ENCODE measurements at regions not wholly inside any gene's neighbourhood (a gene's known extent, or its start where the extent isn't known, plus 50 kb on each side); places are given as distances from the start of the nearest gene placed in this dataset.

DNA sequence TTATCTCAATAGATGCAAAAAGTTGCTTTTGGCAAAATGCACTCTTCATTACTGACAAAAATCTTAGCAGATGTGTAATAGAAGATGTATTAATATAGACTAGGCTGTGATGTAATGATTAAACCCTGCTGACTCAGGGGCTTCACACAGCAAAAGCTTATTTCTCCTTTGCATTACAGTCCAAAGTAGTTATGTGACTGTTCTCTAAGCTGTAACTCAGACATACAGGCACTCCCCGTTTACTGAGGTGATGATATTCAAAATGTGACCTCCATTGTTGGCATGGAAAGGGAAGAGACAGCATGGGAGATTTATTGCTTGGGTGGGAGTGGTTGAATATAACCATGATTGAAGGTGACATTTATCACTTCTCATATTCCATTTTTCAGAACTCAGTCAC is 331.5 kb downstream of the SNAPC1 start:
- Histone ChIP-seq H3K4me1 (ENCODE audit: control insufficient read depth in 5 of 5, insufficient read depth in 5 of 5, low read length in 5 of 5) (no peaks in the 10 kb centered on the region), H3K9ac (ENCODE audit: low read length in 5 of 5) (no peak overlapping the region), H3K4me3 (ENCODE audit: low read depth in 1 of 5, low read length in 5 of 5) (no peak overlapping the region), H3K27ac (ENCODE audit: low read depth, low read length) (no peak overlapping the region), H3K9me3 (ENCODE audit: control insufficient read depth in 5 of 5, low read length in 5 of 5) (peaks cover 0 to 4% (median 0%) of the 10 kb centered on the region in 5 donors), H3K36me3 (ENCODE audit: control insufficient read depth in 5 of 5, insufficient read depth in 5 of 5, low read length in 5 of 5) (no peaks in the 10 kb centered on the region), H3K27me3 (ENCODE audit: control insufficient read depth in 5 of 5, insufficient read depth in 4 of 5, low read length in 5 of 5) (no peaks in the 10 kb centered on the region)

GRCh38 chr14:62097072-62097471 is 334.9 kb downstream of the SNAPC1 start:
- peaks cover 0 to 4% (median 0%) of the 10 kb centered on the region in 5 donors for H3K9me3 ChIP-seq (ENCODE audit: control insufficient read depth in 5 of 5, low read length in 5 of 5)
- H3K27me3 ChIP-seq (ENCODE audit: control insufficient read depth in 5 of 5, insufficient read depth in 4 of 5, low read length in 5 of 5) = no peaks in the 10 kb centered on the region
- no peak overlapping the region for H3K27ac ChIP-seq (ENCODE audit: low read depth, low read length)
- H3K4me1 ChIP-seq (ENCODE audit: control insufficient read depth in 5 of 5, insufficient read depth in 5 of 5, low read length in 5 of 5) = no peaks in the 10 kb centered on the region
- H3K36me3 ChIP-seq (ENCODE audit: control insufficient read depth in 5 of 5, insufficient read depth in 5 of 5, low read length in 5 of 5) = no peaks in the 10 kb centered on the region
- no peak overlapping the region for H3K9ac ChIP-seq (ENCODE audit: low read length in 5 of 5)
- no peak overlapping the region for H3K4me3 ChIP-seq (ENCODE audit: low read depth in 1 of 5, low read length in 5 of 5)

DNA sequence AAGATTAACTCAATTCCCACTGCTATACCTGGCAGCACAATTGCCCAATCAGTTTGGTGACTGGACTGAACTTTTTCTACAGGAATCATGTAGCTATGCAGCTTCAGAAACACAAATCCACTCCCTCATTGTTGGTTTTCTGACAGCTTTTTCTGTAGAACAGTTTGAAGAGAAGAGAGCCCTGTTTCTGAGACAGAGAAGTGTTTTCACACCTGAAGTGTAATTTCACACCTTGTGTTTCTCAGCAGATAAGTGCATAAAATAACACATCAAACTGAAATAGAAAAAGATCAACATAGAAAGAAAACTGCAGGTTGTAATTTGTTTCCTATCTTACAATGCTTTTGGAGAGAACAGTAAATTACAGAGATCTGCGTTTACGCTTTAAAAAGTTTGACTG is 335.6 kb downstream of the SNAPC1 start:
- Histone ChIP-seq H3K4me1 (ENCODE audit: control insufficient read depth in 5 of 5, insufficient read depth in 5 of 5, low read length in 5 of 5) (no peaks in the 10 kb centered on the region), H3K9me3 (ENCODE audit: control insufficient read depth in 5 of 5, low read length in 5 of 5) (peaks cover 0 to 4% (median 0%) of the 10 kb centered on the region in 5 donors), H3K27ac (ENCODE audit: low read depth, low read length) (no peak overlapping the region), H3K27me3 (ENCODE audit: control insufficient read depth in 5 of 5, insufficient read depth in 4 of 5, low read length in 5 of 5) (no peaks in the 10 kb centered on the region), H3K4me3 (ENCODE audit: low read depth in 1 of 5, low read length in 5 of 5) (no peak overlapping the region), H3K36me3 (ENCODE audit: control insufficient read depth in 5 of 5, insufficient read depth in 5 of 5, low read length in 5 of 5) (no peaks in the 10 kb centered on the region), H3K9ac (ENCODE audit: low read length in 5 of 5) (no peak overlapping the region)

DNA sequence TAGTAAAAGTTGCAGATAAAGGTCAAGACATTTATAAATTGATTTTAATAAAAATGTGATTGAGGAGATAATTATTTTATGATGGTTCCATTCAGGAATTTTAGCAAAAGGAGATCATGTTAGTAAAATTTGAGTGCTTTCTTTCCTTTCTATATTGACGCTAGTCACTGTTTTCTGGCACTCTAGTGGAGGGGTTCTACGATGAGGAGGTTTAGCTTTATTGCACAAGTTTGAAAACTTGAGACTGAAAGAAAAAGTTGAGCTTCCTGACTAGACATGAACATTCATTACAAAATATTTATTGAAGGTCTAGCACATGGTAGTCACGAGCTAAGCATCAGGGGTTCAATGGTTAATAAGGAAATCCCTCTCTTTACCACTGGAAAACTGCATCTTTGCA is 336.1 kb downstream of the SNAPC1 start:
- no peaks in the 10 kb centered on the region for H3K27me3 ChIP-seq (ENCODE audit: control insufficient read depth in 5 of 5, insufficient read depth in 4 of 5, low read length in 5 of 5)
- H3K9ac ChIP-seq (ENCODE audit: low read length in 5 of 5) = no peak overlapping the region
- H3K4me3 ChIP-seq (ENCODE audit: low read depth in 1 of 5, low read length in 5 of 5) = no peak overlapping the region
- no peak overlapping the region for H3K27ac ChIP-seq (ENCODE audit: low read depth, low read length)
- peaks cover 0 to 4% (median 0%) of the 10 kb centered on the region in 5 donors for H3K9me3 ChIP-seq (ENCODE audit: control insufficient read depth in 5 of 5, low read length in 5 of 5)
- no peaks in the 10 kb centered on the region for H3K36me3 ChIP-seq (ENCODE audit: control insufficient read depth in 5 of 5, insufficient read depth in 5 of 5, low read length in 5 of 5)
- no peaks in the 10 kb centered on the region for H3K4me1 ChIP-seq (ENCODE audit: control insufficient read depth in 5 of 5, insufficient read depth in 5 of 5, low read length in 5 of 5)

- H3K27me3 ChIP-seq (ENCODE audit: control insufficient read depth in 5 of 5, insufficient read depth in 4 of 5, low read length in 5 of 5) = no peaks in the 10 kb centered on the region
- peaks cover 0 to 4% (median 0%) of the 10 kb centered on the region in 5 donors for H3K9me3 ChIP-seq (ENCODE audit: control insufficient read depth in 5 of 5, low read length in 5 of 5)
- no peak overlapping the region for H3K27ac ChIP-seq (ENCODE audit: low read depth, low read length)
- no peaks in the 10 kb centered on the region for H3K36me3 ChIP-seq (ENCODE audit: control insufficient read depth in 5 of 5, insufficient read depth in 5 of 5, low read length in 5 of 5)
- no peak overlapping the region for H3K9ac ChIP-seq (ENCODE audit: low read length in 5 of 5)
- no peaks in the 10 kb centered on the region for H3K4me1 ChIP-seq (ENCODE audit: control insufficient read depth in 5 of 5, insufficient read depth in 5 of 5, low read length in 5 of 5)
- H3K4me3 ChIP-seq (ENCODE audit: low read depth in 1 of 5, low read length in 5 of 5) = no peak overlapping the region
Observed at GRCh38 chr14:62099091-62099490, 336.9 kb downstream of the SNAPC1 start.

DNA sequence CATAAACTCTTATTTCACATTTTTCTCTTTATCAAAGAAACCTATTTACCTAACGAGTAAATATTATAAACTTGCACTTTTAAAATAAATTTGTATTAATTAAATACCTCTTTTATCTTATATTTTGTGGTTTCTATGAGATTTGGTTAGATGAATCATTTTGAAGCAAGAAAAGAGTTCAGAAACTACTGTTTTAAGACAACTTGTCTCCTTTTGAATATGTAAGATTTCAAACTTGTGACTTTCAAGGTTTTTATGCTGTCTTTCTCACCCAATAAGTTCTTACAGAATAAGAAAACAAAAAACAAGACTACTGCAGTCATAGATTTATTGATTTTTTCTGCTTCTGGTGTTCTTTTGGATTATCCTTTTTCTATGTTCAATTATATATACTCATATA is 339.0 kb downstream of the SNAPC1 start:
- H3K9me3 ChIP-seq (ENCODE audit: control insufficient read depth in 5 of 5, low read length in 5 of 5) = no peaks in the 10 kb centered on the region
- H3K4me1 ChIP-seq (ENCODE audit: control insufficient read depth in 5 of 5, insufficient read depth in 5 of 5, low read length in 5 of 5) = no peaks in the 10 kb centered on the region
- no peak overlapping the region for H3K4me3 ChIP-seq (ENCODE audit: low read depth in 1 of 5, low read length in 5 of 5)
- no peaks in the 10 kb centered on the region for H3K36me3 ChIP-seq (ENCODE audit: control insufficient read depth in 5 of 5, insufficient read depth in 5 of 5, low read length in 5 of 5)
- H3K27ac ChIP-seq (ENCODE audit: low read depth, low read length) = no peak overlapping the region
- H3K9ac ChIP-seq (ENCODE audit: low read length in 5 of 5) = no peak overlapping the region
- H3K27me3 ChIP-seq (ENCODE audit: control insufficient read depth in 5 of 5, insufficient read depth in 4 of 5, low read length in 5 of 5) = no peaks in the 10 kb centered on the region

- no peak overlapping the region for H3K9ac ChIP-seq (ENCODE audit: low read length in 5 of 5)
Observed at GRCh38 chr14:62101673-62102348, 339.6 kb downstream of the SNAPC1 start.

GRCh38 chr14:62102349-62102725 is 340.1 kb downstream of the SNAPC1 start:
- Histone ChIP-seq H3K4me1 (ENCODE audit: control insufficient read depth in 5 of 5, insufficient read depth in 5 of 5, low read length in 5 of 5) (no peaks in the 10 kb centered on the region), H3K4me3 (ENCODE audit: low read depth in 1 of 5, low read length in 5 of 5) (no peak overlapping the region), H3K27me3 (ENCODE audit: control insufficient read depth in 5 of 5, insufficient read depth in 4 of 5, low read length in 5 of 5) (no peaks in the 10 kb centered on the region)

More at GRCh38 chr14:62101673-62102348, 339.6 kb downstream of the SNAPC1 start:
- Histone ChIP-seq H3K4me3 (ENCODE audit: low read depth in 1 of 5, low read length in 5 of 5) (no peak overlapping the region), H3K9me3 (ENCODE audit: control insufficient read depth in 5 of 5, low read length in 5 of 5) (no peaks in the 10 kb centered on the region), H3K4me1 (ENCODE audit: control insufficient read depth in 5 of 5, insufficient read depth in 5 of 5, low read length in 5 of 5) (no peaks in the 10 kb centered on the region), H3K27me3 (ENCODE audit: control insufficient read depth in 5 of 5, insufficient read depth in 4 of 5, low read length in 5 of 5) (no peaks in the 10 kb centered on the region), H3K36me3 (ENCODE audit: control insufficient read depth in 5 of 5, insufficient read depth in 5 of 5, low read length in 5 of 5) (no peaks in the 10 kb centered on the region), H3K27ac (ENCODE audit: low read depth, low read length) (no peak overlapping the region)

GRCh38 chr14:62103464-62103863 is 341.2 kb downstream of the SNAPC1 start:
- Histone ChIP-seq H3K27me3 (ENCODE audit: control insufficient read depth in 5 of 5, insufficient read depth in 4 of 5, low read length in 5 of 5) (no peaks in the 10 kb centered on the region), H3K4me1 (ENCODE audit: control insufficient read depth in 5 of 5, insufficient read depth in 5 of 5, low read length in 5 of 5) (no peaks in the 10 kb centered on the region), H3K27ac (ENCODE audit: low read depth, low read length) (no peak overlapping the region), H3K4me3 (ENCODE audit: low read depth in 1 of 5, low read length in 5 of 5) (no peak overlapping the region), H3K36me3 (ENCODE audit: control insufficient read depth in 5 of 5, insufficient read depth in 5 of 5, low read length in 5 of 5) (no peaks in the 10 kb centered on the region), H3K9me3 (ENCODE audit: control insufficient read depth in 5 of 5, low read length in 5 of 5) (no peaks in the 10 kb centered on the region), H3K9ac (ENCODE audit: low read length in 5 of 5) (no peak overlapping the region)

More at GRCh38 chr14:62102349-62102725, 340.1 kb downstream of the SNAPC1 start:
- H3K9ac ChIP-seq (ENCODE audit: low read length in 5 of 5) = no peak overlapping the region
- no peak overlapping the region for H3K27ac ChIP-seq (ENCODE audit: low read depth, low read length)
- H3K36me3 ChIP-seq (ENCODE audit: control insufficient read depth in 5 of 5, insufficient read depth in 5 of 5, low read length in 5 of 5) = no peaks in the 10 kb centered on the region
- H3K9me3 ChIP-seq (ENCODE audit: control insufficient read depth in 5 of 5, low read length in 5 of 5) = no peaks in the 10 kb centered on the region

GRCh38 chr14:62110941-62111340 is 348.7 kb downstream of the SNAPC1 start:
- no peak overlapping the region for H3K4me3 ChIP-seq (ENCODE audit: low read depth in 1 of 5, low read length in 5 of 5)
- H3K27ac ChIP-seq (ENCODE audit: low read depth, low read length) = no peak overlapping the region
- no peaks in the 10 kb centered on the region for H3K36me3 ChIP-seq (ENCODE audit: control insufficient read depth in 5 of 5, insufficient read depth in 5 of 5, low read length in 5 of 5)
- H3K9me3 ChIP-seq (ENCODE audit: control insufficient read depth in 5 of 5, low read length in 5 of 5) = no peaks in the 10 kb centered on the region
- H3K27me3 ChIP-seq (ENCODE audit: control insufficient read depth in 5 of 5, insufficient read depth in 4 of 5, low read length in 5 of 5) = peaks cover 0 to 10% (median 0%) of the 10 kb centered on the region in 5 donors
- no peak overlapping the region for H3K9ac ChIP-seq (ENCODE audit: low read length in 5 of 5)
- H3K4me1 ChIP-seq (ENCODE audit: control insufficient read depth in 5 of 5, insufficient read depth in 5 of 5, low read length in 5 of 5) = no peaks in the 10 kb centered on the region
